H1 (cell line): ENCODE measurements at regions not wholly inside any gene's neighbourhood (a gene's known extent, or its start where the extent isn't known, plus 50 kb on each side); places are given as distances from the start of the nearest gene placed in this dataset.

ENCODE experiments used
- CTCF ChIA-PET: fragments of 300-600 bp; sonication (Branson Sonifier 250); formaldehyde crosslinking; loops from one replicate; lab custom pipeline; 2021; ENCODE audit not compliant: partially characterized antibody; lab: Charles Lee
- POLR2A ChIA-PET: fragments of 300-600 bp; sonication (Branson Sonifier 250); formaldehyde crosslinking; loops from one replicate; lab custom pipeline; 2021; ENCODE audit warnings: inconsistent platforms; ENCODE audit not compliant: partially characterized antibody; lab: Charles Lee
- DNase-seq, 2 experiments: peaks; one replicate each; pipeline versions ENCODE4 v3.0.0 to v3.0.0-alpha.2; 2010 to 2022; ENCODE audit warnings: low spot score in 2 of 2, low read depth in 1 of 2, mixed read lengths in 1 of 2
- FAIRE-seq: peaks from 2 replicates; lab custom pipeline; 2011; peaks lifted over from hg19 to GRCh38; lab: Jason Lieb, UNC
- H2AFZ ChIP-seq: 2 replicates; pipeline ENCODE4 v1.8.1; 2012; ENCODE audit warnings: low read length, inconsistent platforms
- H2AK5ac ChIP-seq: 2 replicates; pipeline ENCODE4 v1.6.1; 2013; ENCODE audit warnings: low read depth, low read length
- H2BK120ac ChIP-seq: replicated peaks from 2 replicates; pipeline ENCODE3; 2013; ENCODE audit warnings: low read depth, low read length, inconsistent platforms
- H2BK12ac ChIP-seq: 2 replicates; pipeline ENCODE4 v1.6.1; 2013; ENCODE audit warnings: low read depth, low read length
- H2BK15ac ChIP-seq: 2 replicates; pipeline ENCODE4 v1.6.1; 2013; ENCODE audit warnings: low read length
- H2BK20ac ChIP-seq: 2 replicates; pipeline ENCODE4 v1.6.1; 2013; ENCODE audit warnings: low read length
- H2BK5ac ChIP-seq: 2 replicates; pipeline ENCODE4 v1.6.1; 2013; ENCODE audit warnings: low read depth, low read length
- H3K14ac ChIP-seq: 2 replicates; pipeline ENCODE4 v1.6.1; 2013; ENCODE audit warnings: inconsistent platforms; ENCODE audit not compliant: insufficient read length
- H3K18ac ChIP-seq: 2 replicates; pipeline ENCODE4 v1.6.1; 2013; ENCODE audit warnings: low read length; ENCODE audit errors: extremely low read depth
- H3K23ac ChIP-seq: 2 replicates; pipeline ENCODE4 v1.6.1; 2013; ENCODE audit warnings: inconsistent platforms; ENCODE audit not compliant: insufficient read length
- H3K23me2 ChIP-seq: 2 replicates; pipeline ENCODE4 v1.6.1; 2013; ENCODE audit warnings: low read depth, low read length
- H3K27ac ChIP-seq: 2 replicates; pipeline ENCODE4 v1.6.1; 2011; ENCODE audit warnings: low read depth, low read length, inconsistent platforms
- H3K27me3 ChIP-seq, 4 experiments: replicated peaks in 1 of 4; 1 replicate in 1 of 4; 2 replicates in 3 of 4; pipeline versions ENCODE4 v1.6.1 to v1.8.1; 2011 to 2013; ENCODE audit warnings: low read length in 3 of 4, mild to moderate bottlenecking in 3 of 4, inconsistent platforms in 2 of 4, mixed read lengths in 2 of 4, moderate library complexity in 1 of 4; ENCODE audit not compliant: control insufficient read depth in 3 of 4, insufficient read depth in 3 of 4; ENCODE audit errors: extremely low read depth in 1 of 4
- H3K36me3 ChIP-seq, 4 experiments: 2 replicates each; pipeline versions ENCODE4 v1.6.1 to v1.8.1; 2011 to 2013; ENCODE audit warnings: mild to moderate bottlenecking in 4 of 4, low read length in 3 of 4, moderate library complexity in 2 of 4, control low read depth in 1 of 4, inconsistent platforms in 1 of 4; ENCODE audit not compliant: insufficient read depth in 4 of 4, control insufficient read depth in 2 of 4
- H3K4ac ChIP-seq: replicated peaks from 2 replicates; pipeline ENCODE3; 2013; ENCODE audit warnings: low read length, low read depth, mixed read lengths, inconsistent platforms; ENCODE audit not compliant: insufficient read length
- H3K4me1 ChIP-seq, 4 experiments: replicated peaks in 1 of 4; 1 replicate in 1 of 4; 2 replicates in 3 of 4; pipeline versions ENCODE4 v1.6.1 to v1.8.1; 2011 to 2013; ENCODE audit warnings: low read length in 3 of 4, inconsistent platforms in 2 of 4, mixed read lengths in 1 of 4; ENCODE audit not compliant: insufficient read depth in 4 of 4, control insufficient read depth in 3 of 4
- H3K4me2 ChIP-seq, 2 experiments: 2 replicates each; pipeline versions ENCODE4 v1.6.1 to v1.8.1; 2011 to 2013; ENCODE audit warnings: low read depth in 2 of 2, low read length in 2 of 2, control low read depth in 1 of 2, inconsistent platforms in 1 of 2, mild to moderate bottlenecking in 1 of 2; ENCODE audit not compliant: insufficient read depth in 1 of 2
- H3K4me3 ChIP-seq, 4 experiments: fragments of 200-600, 300-600 bp in 1 of 4; sonication (generic), shearing (Covaris generic), sonication (Bioruptor Twin) in 1 of 4; 2 replicates each; pipeline versions ENCODE4 v1.5.1 to v1.8.1; 2011 to 2016; ENCODE audit warnings: low read length in 4 of 4, low read depth in 3 of 4, control low read depth in 2 of 4, inconsistent platforms in 2 of 4, mild to moderate bottlenecking in 2 of 4, mixed read lengths in 1 of 4, moderate library complexity in 1 of 4; ENCODE audit not compliant: insufficient read depth in 2 of 4; ENCODE audit errors: extremely low read depth in 1 of 4
- H3K56ac ChIP-seq: replicated peaks from 2 replicates; pipeline ENCODE3; 2013; ENCODE audit warnings: low read depth, mild to moderate bottlenecking, mixed read lengths, low read length, inconsistent platforms; ENCODE audit not compliant: insufficient read length
- H3K79me1 ChIP-seq: 2 replicates; pipeline ENCODE4 v1.6.1; 2013; ENCODE audit warnings: low read depth, low read length, control low read depth
- H3K79me2 ChIP-seq, 2 experiments: 2 replicates each; pipeline versions ENCODE4 v1.6.1 to v1.8.1; 2012 to 2013; ENCODE audit warnings: low read length in 2 of 2, mild to moderate bottlenecking in 2 of 2, inconsistent platforms in 1 of 2; ENCODE audit not compliant: insufficient read depth in 2 of 2, control insufficient read depth in 1 of 2
- H3K9ac ChIP-seq, 4 experiments: replicated peaks in 1 of 4; 1 replicate in 1 of 4; 2 replicates in 3 of 4; pipeline versions ENCODE4 v1.6.1 to v1.8.1; 2011 to 2013; ENCODE audit warnings: low read depth in 3 of 4, low read length in 3 of 4, control low read depth in 2 of 4, mild to moderate bottlenecking in 2 of 4, moderate library complexity in 2 of 4, inconsistent platforms in 1 of 4; ENCODE audit errors: extremely low read depth in 1 of 4
- H3K9me3 ChIP-seq, 2 experiments: 2 replicates each; pipeline versions ENCODE4 v1.6.1 to v1.8.1; 2012 to 2013; ENCODE audit warnings: mild to moderate bottlenecking in 2 of 2, moderate library complexity in 2 of 2, control low read depth in 1 of 2, inconsistent platforms in 1 of 2, low read depth in 1 of 2, low read length in 1 of 2, mixed read lengths in 1 of 2; ENCODE audit not compliant: insufficient read depth in 2 of 2
- H4K20me1 ChIP-seq, 2 experiments: replicated peaks in 1 of 2; 2 replicates each; pipeline versions ENCODE3 to v1.8.1; 2011 to 2013; ENCODE audit warnings: inconsistent platforms in 2 of 2, low read length in 2 of 2, mild to moderate bottlenecking in 1 of 2; ENCODE audit not compliant: insufficient read depth in 2 of 2, control insufficient read depth in 1 of 2
- H4K5ac ChIP-seq: 2 replicates; pipeline ENCODE4 v1.6.1; 2013; ENCODE audit warnings: low read length, low read depth, mixed read lengths, inconsistent platforms; ENCODE audit not compliant: insufficient read length
- H4K8ac ChIP-seq: 2 replicates; pipeline ENCODE4 v1.8.0; 2013; ENCODE audit warnings: mild to moderate bottlenecking, moderate library complexity, low read length, inconsistent platforms; ENCODE audit not compliant: insufficient read depth; ENCODE audit errors: extremely low read depth
- H4K91ac ChIP-seq: replicated peaks from 2 replicates; pipeline ENCODE3; 2013; ENCODE audit warnings: low read length, mixed read lengths, inconsistent platforms; ENCODE audit not compliant: insufficient read length
- EZH2 ChIP-seq: fragments of 200-600 bp; sonication (generic); IDR thresholded peaks from 2 replicates; pipeline ENCODE4 v1.7.1; 2012; ENCODE audit warnings: low read depth, mild to moderate bottlenecking, moderate library complexity, low read length, inconsistent platforms; ENCODE audit not compliant: severe bottlenecking
- SUZ12 ChIP-seq: fragments of 200-600 bp; sonication (generic); IDR thresholded peaks from 2 replicates; pipeline ENCODE4 v1.6.1; 2012; ENCODE audit warnings: mild to moderate bottlenecking, inconsistent platforms, low read length, moderate library complexity, mixed read lengths
- TBP ChIP-seq: IDR thresholded peaks from 2 replicates; pipeline ENCODE4 v1.6.1; 2011; ENCODE audit warnings: low read depth, low read length, improper control_type of control experiment
- WGBS, 2 experiments: shearing (Covaris generic) in 1 of 2; methylation state at CpG; one replicate each; pipeline versions ENCODE4 v1.1.6 to v1.1.7; 2013 to 2015; ENCODE audit warnings: low lambda C conversion rate in 2 of 2, mixed read lengths in 2 of 2, inconsistent platforms in 1 of 2, low coverage in 1 of 2, missing lambda C conversion rate in 1 of 2; ENCODE audit not compliant: insufficient replicate concordance in 2 of 2, insufficient coverage in 1 of 2, insufficient read length in 1 of 2; ENCODE audit errors: extremely low coverage in 1 of 2, missing lambda C conversion rate in 1 of 2; 5-methylcytosine and 5-hydroxymethylcytosine counted together

GRCh38 chr7:10299384-10299783 is 674.3 kb upstream of the PHF14 start:
- no peak for TF ChIP-seq SUZ12
- no peak for TF ChIP-seq EZH2
- no peak for TF ChIP-seq TBP
- CTCF ChIA-PET, result no interaction called here

More at GRCh38 chr7:10299384-10299783, 674.3 kb upstream of the PHF14 start:
- no peak for FAIRE-seq
- Histone ChIP-seq H2AFZ (no peak overlapping the region), H3K27ac (no peak overlapping the region), H3K18ac (no peak overlapping the region), H4K91ac (no peak overlapping the region), H3K4ac (no peak overlapping the region), H2BK15ac (no peak overlapping the region), H3K4me3 (no peak overlapping the region), H3K27me3 (no peaks in the 10 kb centered on the region), H4K8ac (no peak overlapping the region), H2BK120ac (no peak overlapping the region), H2BK20ac (no peak overlapping the region), H3K4me2 (no peak overlapping the region), H3K9ac (no peak overlapping the region), H3K14ac (no peak overlapping the region), H4K5ac (no peak overlapping the region), H2AK5ac (no peak overlapping the region), H4K20me1 (no peaks in the 10 kb centered on the region), H2BK12ac (no peak overlapping the region), H3K56ac (no peak overlapping the region), H3K79me1 (no peaks in the 10 kb centered on the region), H3K79me2 (no peaks in the 10 kb centered on the region), H3K23me2 (no peaks in the 10 kb centered on the region), H2BK5ac (no peak overlapping the region), H3K9me3 (no peaks in the 10 kb centered on the region), H3K36me3 (no peaks in the 10 kb centered on the region), H3K23ac (no peak overlapping the region), H3K4me1 (peaks cover 0 to 6% (median 0%) of the 10 kb centered on the region in 4 experiments; a peak in 1 of 7 replicates)
- WGBS, 2 experiments, result 91% methylated on average over 3 of the region's 3 CpGs; no CpG with 5 or more reads in 1 of the 2 experiments
- POLR2A ChIA-PET, result no interaction called here
- no peak for DNase-seq
